Breast epithelium (tissue), 3 donors: ENCODE measurements at regions not wholly inside any gene's neighbourhood (a gene's known extent, or its start where the extent isn't known, plus 50 kb on each side); places are given as distances from the start of the nearest gene placed in this dataset.

Experiments
- POLR2A ChIP-seq: fragments of 450-650 bp; IDR thresholded peaks from one replicate; pipeline ENCODE4 v1.6.1; 2016; ENCODE audit warnings: antibody characterized with exemption, mild to moderate bottlenecking, moderate library complexity
- TF ChIP-seq, protein P1 (sequence below), 3 donors: fragments of 450-650 bp; IDR thresholded peaks; one replicate each; pipeline ENCODE4 v1.5.1; 2016 to 2017; ENCODE audit warnings: antibody characterized with exemption in 3 of 3, mild to moderate bottlenecking in 3 of 3, moderate library complexity in 3 of 3

DNA sequence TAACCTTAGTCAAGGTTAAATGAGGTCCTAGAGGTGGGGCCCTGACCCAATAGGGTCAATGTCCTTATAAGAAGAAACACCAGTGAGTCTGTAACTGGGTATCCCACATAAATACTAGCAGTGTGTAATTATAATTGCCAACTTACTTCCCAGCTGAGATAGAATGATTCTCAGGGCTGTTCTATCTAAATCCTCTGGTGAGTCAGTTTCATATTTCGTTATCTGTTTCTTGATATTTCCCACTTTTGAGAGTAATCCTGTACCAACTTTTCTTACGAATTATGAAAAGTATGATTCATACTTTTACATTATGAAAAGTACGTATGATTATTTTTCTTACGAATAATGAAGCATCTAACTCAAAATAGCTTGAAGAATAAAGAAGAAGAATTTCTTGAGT, 546.8 kb upstream of the NETO1 start:
- TF ChIP-seq, protein P1, sequence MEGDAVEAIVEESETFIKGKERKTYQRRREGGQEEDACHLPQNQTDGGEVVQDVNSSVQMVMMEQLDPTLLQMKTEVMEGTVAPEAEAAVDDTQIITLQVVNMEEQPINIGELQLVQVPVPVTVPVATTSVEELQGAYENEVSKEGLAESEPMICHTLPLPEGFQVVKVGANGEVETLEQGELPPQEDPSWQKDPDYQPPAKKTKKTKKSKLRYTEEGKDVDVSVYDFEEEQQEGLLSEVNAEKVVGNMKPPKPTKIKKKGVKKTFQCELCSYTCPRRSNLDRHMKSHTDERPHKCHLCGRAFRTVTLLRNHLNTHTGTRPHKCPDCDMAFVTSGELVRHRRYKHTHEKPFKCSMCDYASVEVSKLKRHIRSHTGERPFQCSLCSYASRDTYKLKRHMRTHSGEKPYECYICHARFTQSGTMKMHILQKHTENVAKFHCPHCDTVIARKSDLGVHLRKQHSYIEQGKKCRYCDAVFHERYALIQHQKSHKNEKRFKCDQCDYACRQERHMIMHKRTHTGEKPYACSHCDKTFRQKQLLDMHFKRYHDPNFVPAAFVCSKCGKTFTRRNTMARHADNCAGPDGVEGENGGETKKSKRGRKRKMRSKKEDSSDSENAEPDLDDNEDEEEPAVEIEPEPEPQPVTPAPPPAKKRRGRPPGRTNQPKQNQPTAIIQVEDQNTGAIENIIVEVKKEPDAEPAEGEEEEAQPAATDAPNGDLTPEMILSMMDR (IDR thresholded peaks at IDR 0.05): no peak
- TF ChIP-seq POLR2A: no peak
